ENCODE measurements at regions not wholly inside any gene's neighbourhood (a gene's known extent, or its start where the extent isn't known, plus 50 kb on each side); places are given as distances from the start of the nearest gene placed in this dataset.
"Not testable (repeated sequence)": the region's sequence is repeated elsewhere in the genome, so short reads cannot be mapped to it uniquely, and the experiment has no call there.

GRCh38 chr1:199020051-199020450 lies 381.2 kb downstream of the PTPRC start:
- Histone ChIP-seq H3K27me3 (no peaks in the 10 kb centered on the region), H3K79me2 (ENCODE audit: low read depth) (no peaks in the 10 kb centered on the region), H3K27ac (no peak overlapping the region), H3K4me2 (no peak overlapping the region), H3K9ac (no peak overlapping the region), H3K36me3 (no peaks in the 10 kb centered on the region), H3K4me3 (no peak overlapping the region), H3K9me3 (ENCODE audit: low read depth) (no peaks in the 10 kb centered on the region), H3F3A (ENCODE audit: low read depth) (no peaks in the 10 kb centered on the region), H2AFZ (replicated peaks) (no peak overlapping the region), H4K20me1 (ENCODE audit: low read depth) (no peaks in the 10 kb centered on the region), H3K4me1 (no peaks in the 10 kb centered on the region)
- no peaks in the 10 kb centered on the region for H3K27me3 Mint-ChIP-seq (ENCODE audit: insufficient read depth, low read depth)
- no peak overlapping the region for H3K4me3 Mint-ChIP-seq
- TF ChIP-seq EZH2 (IDR thresholded peaks at IDR 0.05): no peak
- TF ChIP-seq CTCF (IDR thresholded peaks at IDR 0.05): no peak
- TF ChIP-seq EZH2phosphoT487 (IDR thresholded peaks at IDR 0.05): no peak
- no peaks in the 10 kb centered on the region for H3K4me1 Mint-ChIP-seq
- no peak overlapping the region for H3K27ac Mint-ChIP-seq
- no peaks in the 10 kb centered on the region for H3K9me3 Mint-ChIP-seq
- no peaks in the 10 kb centered on the region for H3K36me3 Mint-ChIP-seq
- DNase-seq (ENCODE audit: low spot score): no peak

GRCh38 chr1:199020904-199021303 lies 382.1 kb downstream of the PTPRC start:
- no peak for DNase-seq (ENCODE audit: low spot score)
- no peaks in the 10 kb centered on the region for H3K9me3 ChIP-seq (ENCODE audit: low read depth)
- H2AFZ ChIP-seq (replicated peaks): no peak overlapping the region
- H3K36me3 ChIP-seq: no peaks in the 10 kb centered on the region
- no peaks in the 10 kb centered on the region for H3K4me1 ChIP-seq
- no peak overlapping the region for H3K9ac ChIP-seq
- no peak overlapping the region for H3K4me3 Mint-ChIP-seq
- no peak overlapping the region for H3K4me2 ChIP-seq
- no peaks in the 10 kb centered on the region for H3K79me2 ChIP-seq (ENCODE audit: low read depth)
- H4K20me1 ChIP-seq (ENCODE audit: low read depth): no peaks in the 10 kb centered on the region
- H3K36me3 Mint-ChIP-seq: no peaks in the 10 kb centered on the region
- no peak overlapping the region for H3K27ac ChIP-seq
- H3K4me1 Mint-ChIP-seq: no peaks in the 10 kb centered on the region
- H3F3A ChIP-seq (ENCODE audit: low read depth): no peaks in the 10 kb centered on the region
- H3K27me3 Mint-ChIP-seq (ENCODE audit: insufficient read depth, low read depth): no peaks in the 10 kb centered on the region
- no peak for TF ChIP-seq CTCF (IDR thresholded peaks at IDR 0.05)
- TF ChIP-seq EZH2 (IDR thresholded peaks at IDR 0.05): no peak
- TF ChIP-seq EZH2phosphoT487 (IDR thresholded peaks at IDR 0.05): no peak
- no peak overlapping the region for H3K27ac Mint-ChIP-seq
- no peak overlapping the region for H3K4me3 ChIP-seq
- H3K9me3 Mint-ChIP-seq: no peaks in the 10 kb centered on the region
- no peaks in the 10 kb centered on the region for H3K27me3 ChIP-seq

- Histone ChIP-seq H3K36me3 (no peaks in the 10 kb centered on the region), H4K20me1 (ENCODE audit: low read depth) (no peaks in the 10 kb centered on the region), H3K79me2 (ENCODE audit: low read depth) (no peaks in the 10 kb centered on the region), H3K4me2 (no peak overlapping the region), H3K4me3 (no peak overlapping the region), H3K9ac (no peak overlapping the region), H3K9me3 (ENCODE audit: low read depth) (no peaks in the 10 kb centered on the region), H3K4me1 (no peaks in the 10 kb centered on the region), H3K27me3 (no peaks in the 10 kb centered on the region), H2AFZ (replicated peaks) (no peak overlapping the region), H3F3A (ENCODE audit: low read depth) (no peaks in the 10 kb centered on the region), H3K27ac (no peak overlapping the region)
- H3K9me3 Mint-ChIP-seq: no peaks in the 10 kb centered on the region
- H3K4me1 Mint-ChIP-seq: peaks cover 9% of the 10 kb centered on the region
- H3K4me3 Mint-ChIP-seq: no peak overlapping the region
- H3K27ac Mint-ChIP-seq: no peak overlapping the region
- H3K27me3 Mint-ChIP-seq (ENCODE audit: insufficient read depth, low read depth): no peaks in the 10 kb centered on the region
- DNase-seq (ENCODE audit: low spot score): no peak
- TF ChIP-seq EZH2phosphoT487 (IDR thresholded peaks at IDR 0.05) (no peak), EZH2 (IDR thresholded peaks at IDR 0.05) (no peak), CTCF (IDR thresholded peaks at IDR 0.05) (no peak)
- H3K36me3 Mint-ChIP-seq: no peaks in the 10 kb centered on the region
Measured at GRCh38 chr1:199029401-199029800, 390.6 kb downstream of the PTPRC start.

- no peak overlapping the region for H3K27ac Mint-ChIP-seq
- TF ChIP-seq EZH2phosphoT487 (IDR thresholded peaks at IDR 0.05) (no peak), CTCF (IDR thresholded peaks at IDR 0.05) (no peak), EZH2 (IDR thresholded peaks at IDR 0.05) (no peak)
- Histone ChIP-seq H3F3A (ENCODE audit: low read depth) (no peaks in the 10 kb centered on the region), H3K79me2 (ENCODE audit: low read depth) (no peaks in the 10 kb centered on the region), H3K9me3 (ENCODE audit: low read depth) (no peaks in the 10 kb centered on the region), H3K4me3 (no peak overlapping the region), H3K4me1 (no peaks in the 10 kb centered on the region), H3K4me2 (no peak overlapping the region), H3K9ac (no peak overlapping the region), H2AFZ (replicated peaks) (no peak overlapping the region), H3K27me3 (no peaks in the 10 kb centered on the region), H4K20me1 (ENCODE audit: low read depth) (no peaks in the 10 kb centered on the region), H3K36me3 (no peaks in the 10 kb centered on the region), H3K27ac (no peak overlapping the region)
- H3K36me3 Mint-ChIP-seq: no peaks in the 10 kb centered on the region
- H3K4me1 Mint-ChIP-seq: peaks cover 9% of the 10 kb centered on the region
- no peaks in the 10 kb centered on the region for H3K9me3 Mint-ChIP-seq
- no peak overlapping the region for H3K4me3 Mint-ChIP-seq
- H3K27me3 Mint-ChIP-seq (ENCODE audit: insufficient read depth, low read depth): no peaks in the 10 kb centered on the region
- no peak for DNase-seq (ENCODE audit: low spot score)
Measured at GRCh38 chr1:199029855-199030254, 391.0 kb downstream of the PTPRC start.

- H3K4me2 ChIP-seq; H3K4me1 Mint-ChIP-seq; H4K20me1 ChIP-seq (ENCODE audit: low read depth); H3K36me3 ChIP-seq; H3K9me3 Mint-ChIP-seq; H3K4me1 ChIP-seq; H3K27ac ChIP-seq; H3K27me3 ChIP-seq; H3K36me3 Mint-ChIP-seq; H3K9ac ChIP-seq; H2AFZ ChIP-seq (replicated peaks); H3K27ac Mint-ChIP-seq; H3K9me3 ChIP-seq (ENCODE audit: low read depth); H3F3A ChIP-seq (ENCODE audit: low read depth); H3K4me3 ChIP-seq; H3K27me3 Mint-ChIP-seq (ENCODE audit: insufficient read depth, low read depth); DNase-seq (ENCODE audit: low spot score); H3K4me3 Mint-ChIP-seq; H3K79me2 ChIP-seq (ENCODE audit: low read depth): not testable (repeated sequence)
Measured at GRCh38 chr1:199030541-199030940, 391.7 kb downstream of the PTPRC start.

Data from neural progenitor cell (in vitro differentiated cells).